WTC11 (cell line): ENCODE measurements at regions not wholly inside any gene's neighbourhood (a gene's known extent, or its start where the extent isn't known, plus 50 kb on each side); places are given as distances from the start of the nearest gene placed in this dataset.

Experiments used
- CBFB ChIP-seq: sonication (generic); formaldehyde crosslinking; IDR thresholded peaks from 2 replicates; pipeline ENCODE4 v1.8.1; 2022; ENCODE audit warnings: mild to moderate bottlenecking, low read depth, missing genetic modification reagents
- CTCF ChIP-seq: fragments of 200-600 bp; IDR thresholded peaks from 2 replicates; pipeline ENCODE4 v1.8.0; 2022; ENCODE audit warnings: antibody characterized with exemption
- USF1 ChIP-seq: sonication (generic); formaldehyde crosslinking; IDR thresholded peaks from 2 replicates; pipeline ENCODE4 v1.8.0; 2022; ENCODE audit warnings: mild to moderate bottlenecking, missing genetic modification reagents

DNA sequence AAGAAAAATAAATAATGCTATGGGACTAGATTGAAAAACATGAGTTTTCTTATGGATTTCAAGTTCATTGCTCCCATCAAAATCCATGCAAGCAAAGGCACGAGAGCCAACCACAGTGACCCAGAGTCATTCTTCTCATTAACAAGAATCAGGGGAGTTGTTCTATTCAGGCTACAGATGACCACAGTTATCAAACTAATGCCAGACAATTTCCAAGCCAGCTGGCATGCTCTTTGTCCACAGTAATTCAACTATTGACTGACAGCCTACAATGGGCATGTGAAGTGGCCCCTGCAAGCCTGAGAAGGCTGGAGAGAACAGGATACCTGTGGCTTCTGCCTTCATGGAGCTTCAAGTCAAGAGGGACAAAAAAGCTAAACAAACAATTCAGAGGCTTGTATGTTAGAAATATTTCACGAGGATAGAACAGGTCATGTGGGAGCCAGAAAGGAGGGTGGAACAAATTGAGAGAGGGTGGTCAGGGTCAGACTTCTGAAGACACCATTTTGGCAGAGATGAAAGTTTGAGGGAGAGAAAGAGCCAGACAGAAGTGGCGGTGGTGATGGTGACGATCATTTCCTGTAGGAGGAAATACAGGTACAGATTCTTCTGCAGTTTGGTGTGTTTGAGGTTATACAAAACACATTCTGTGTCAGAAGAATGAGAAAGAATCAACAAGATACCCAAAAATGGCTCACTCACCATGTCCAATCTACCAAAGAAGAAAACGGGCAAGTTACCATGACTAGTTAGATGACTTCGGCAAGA, 732.4 kb downstream of the RNF144A start:
- no peak for TF ChIP-seq CBFB (CRISPR knock-in tag)
- no peak for TF ChIP-seq USF1 (CRISPR knock-in tag)
- TF ChIP-seq CTCF, result no peak
